GM12875 (cell line): ENCODE measurements at regions not wholly inside any gene's neighbourhood (a gene's known extent, or its start where the extent isn't known, plus 50 kb on each side); places are given as distances from the start of the nearest gene placed in this dataset.

Source experiments
- H3K4me3 ChIP-seq: one replicate; pipeline ENCODE4 v1.5.1; 2011; ENCODE audit warnings: low read depth, low read length, control low read depth
- CTCF ChIP-seq: IDR thresholded peaks from 2 replicates; pipeline ENCODE4 v1.5.1; 2011; ENCODE audit warnings: low read depth, mild to moderate bottlenecking, control low read depth, inconsistent platforms, low read length, moderate library complexity, borderline replicate concordance; ENCODE audit not compliant: insufficient read depth

- H3K4me3 ChIP-seq, result no peak overlapping the region
- TF ChIP-seq CTCF, result no peak
These were observed 391.6 kb downstream of the INHBA start for GRCh38 chr7:41311301-41311700.

DNA sequence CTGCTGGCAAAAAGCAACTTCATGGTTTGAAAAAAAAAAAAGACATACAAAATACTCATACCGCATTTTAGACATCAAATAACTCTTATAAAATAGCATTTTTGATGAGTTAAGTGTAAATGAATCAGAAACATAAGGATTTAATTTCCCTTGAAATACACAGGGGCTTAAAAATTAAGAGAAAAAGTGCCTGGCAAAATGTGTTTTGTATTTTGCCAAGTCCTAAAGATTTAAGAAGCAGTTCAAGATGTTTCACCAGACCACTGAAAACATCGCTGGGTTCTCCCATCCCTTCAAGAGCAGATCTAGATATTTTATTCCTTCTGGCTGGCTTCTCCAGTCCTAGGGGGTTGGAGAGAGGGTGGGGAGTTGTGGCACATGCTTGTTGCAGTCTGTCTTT, 396.4 kb downstream of the INHBA start:
- no peak for TF ChIP-seq CTCF
- H3K4me3 ChIP-seq, result no peak overlapping the region

GRCh38 chr7:41305001-41305400, 397.9 kb downstream of the INHBA start:
- no peak for TF ChIP-seq CTCF
- no peak overlapping the region for H3K4me3 ChIP-seq

GRCh38 chr7:41303709-41304108, 399.2 kb downstream of the INHBA start:
- TF ChIP-seq CTCF, result no peak
- no peak overlapping the region for H3K4me3 ChIP-seq

- TF ChIP-seq CTCF, result no peak
- no peak overlapping the region for H3K4me3 ChIP-seq
These were observed 404.5 kb downstream of the INHBA start for GRCh38 chr7:41298409-41298808.

DNA sequence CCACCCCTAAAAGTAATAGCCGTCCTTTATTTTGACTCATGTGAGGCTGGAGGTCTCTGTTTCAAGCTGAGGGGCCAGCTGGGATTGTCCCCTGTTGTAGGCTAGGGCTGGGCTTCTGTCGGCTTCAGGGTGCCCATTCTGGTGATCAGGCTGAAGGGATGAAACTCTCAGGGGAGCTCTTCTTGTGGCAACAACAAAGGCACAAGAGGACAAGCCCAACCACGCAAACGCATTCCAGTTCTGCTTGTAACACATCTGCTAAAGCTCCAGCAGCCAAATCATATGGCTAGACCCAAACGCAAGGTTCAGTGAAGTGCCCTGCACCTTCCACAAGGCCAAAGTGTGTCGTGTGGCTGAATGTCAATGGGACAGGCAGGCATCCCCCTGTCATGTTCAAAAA, 405.7 kb downstream of the INHBA start:
- TF ChIP-seq CTCF, result no peak

DNA sequence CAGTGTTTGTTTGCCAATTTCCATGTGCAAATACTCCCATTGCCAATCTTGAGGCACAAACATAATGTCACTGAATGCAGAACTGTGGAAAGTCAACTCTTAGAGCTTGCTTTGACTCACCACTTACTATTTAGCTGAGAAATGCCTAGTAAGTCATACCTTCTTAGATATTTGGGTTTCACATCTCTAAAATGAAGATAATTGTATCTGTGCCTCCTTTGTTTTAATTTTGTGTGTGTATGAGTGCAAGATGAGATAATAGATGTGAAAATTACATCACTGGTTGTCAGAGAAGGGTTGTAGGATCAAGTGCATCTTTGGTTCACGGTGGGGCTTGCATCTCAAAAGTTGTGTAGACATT, 407.5 kb downstream of the INHBA start:
- no peak for TF ChIP-seq CTCF
- H3K4me3 ChIP-seq, result no peak overlapping the region

More for the DNA sequence above, 405.7 kb downstream of the INHBA start:
- H3K4me3 ChIP-seq, result no peak overlapping the region
